Vagina (tissue), 2 donors: ENCODE measurements at regions not wholly inside any gene's neighbourhood (a gene's known extent, or its start where the extent isn't known, plus 50 kb on each side); places are given as distances from the start of the nearest gene placed in this dataset.

Experiments
- POLR2A ChIP-seq, 2 donors: fragments of 450-650 bp; IDR thresholded peaks; one replicate each; pipeline ENCODE4 v1.6.1; 2017; ENCODE audit warnings: antibody characterized with exemption in 2 of 2, mild to moderate bottlenecking in 2 of 2, moderate library complexity in 2 of 2
- TF ChIP-seq, protein P1 (sequence below), 3 experiments: fragments of 450-650 bp in 2 of 3; fragments of 200-600 bp in 1 of 3; sonication (generic) in 1 of 3; IDR thresholded peaks; one replicate each; pipeline ENCODE4 v1.5.1; 2017 to 2019; ENCODE audit warnings: antibody characterized with exemption in 3 of 3, mild to moderate bottlenecking in 2 of 3, moderate library complexity in 2 of 3

DNA sequence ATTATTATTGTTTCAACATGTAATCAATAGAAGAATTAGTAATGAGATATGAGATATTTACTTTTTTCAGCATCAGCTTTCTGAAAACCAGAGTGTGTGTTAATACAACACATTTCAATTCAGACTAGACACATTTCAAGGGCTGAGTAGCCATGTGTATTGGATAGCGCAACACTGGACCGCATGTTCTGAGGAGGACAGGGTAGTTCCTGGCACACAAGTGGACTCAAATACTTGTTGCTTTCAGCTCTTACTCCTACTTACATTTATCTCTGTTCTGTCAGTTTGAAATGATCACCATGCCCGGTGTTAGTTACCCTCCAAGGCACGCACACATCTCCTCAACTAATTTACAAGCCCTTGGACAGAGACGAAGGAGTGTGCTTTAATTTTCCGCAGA, 126.6 kb downstream of the SLC24A2 start:
- TF ChIP-seq, protein P1, sequence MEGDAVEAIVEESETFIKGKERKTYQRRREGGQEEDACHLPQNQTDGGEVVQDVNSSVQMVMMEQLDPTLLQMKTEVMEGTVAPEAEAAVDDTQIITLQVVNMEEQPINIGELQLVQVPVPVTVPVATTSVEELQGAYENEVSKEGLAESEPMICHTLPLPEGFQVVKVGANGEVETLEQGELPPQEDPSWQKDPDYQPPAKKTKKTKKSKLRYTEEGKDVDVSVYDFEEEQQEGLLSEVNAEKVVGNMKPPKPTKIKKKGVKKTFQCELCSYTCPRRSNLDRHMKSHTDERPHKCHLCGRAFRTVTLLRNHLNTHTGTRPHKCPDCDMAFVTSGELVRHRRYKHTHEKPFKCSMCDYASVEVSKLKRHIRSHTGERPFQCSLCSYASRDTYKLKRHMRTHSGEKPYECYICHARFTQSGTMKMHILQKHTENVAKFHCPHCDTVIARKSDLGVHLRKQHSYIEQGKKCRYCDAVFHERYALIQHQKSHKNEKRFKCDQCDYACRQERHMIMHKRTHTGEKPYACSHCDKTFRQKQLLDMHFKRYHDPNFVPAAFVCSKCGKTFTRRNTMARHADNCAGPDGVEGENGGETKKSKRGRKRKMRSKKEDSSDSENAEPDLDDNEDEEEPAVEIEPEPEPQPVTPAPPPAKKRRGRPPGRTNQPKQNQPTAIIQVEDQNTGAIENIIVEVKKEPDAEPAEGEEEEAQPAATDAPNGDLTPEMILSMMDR (IDR thresholded peaks at IDR 0.05) = no peak
- TF ChIP-seq POLR2A (IDR thresholded peaks at IDR 0.05) = no peak
